Jurkat, Clone E6-1 (cell line): ENCODE measurements at regions not wholly inside any gene's neighbourhood (a gene's known extent, or its start where the extent isn't known, plus 50 kb on each side); places are given as distances from the start of the nearest gene placed in this dataset.

Source experiments
- DNase-seq: peaks from one replicate; pipeline ENCODE4 v3.0.0-alpha.2; 2011; ENCODE audit warnings: low read depth, low spot score
- H3K4me3 ChIP-seq: 2 replicates; pipeline ENCODE4 v1.5.1; 2011; ENCODE audit warnings: mild to moderate bottlenecking, low read length, control low read depth, moderate library complexity

- no peak for DNase-seq
- no peak overlapping the region for H3K4me3 ChIP-seq
Measured at GRCh38 chr16:51888534-51888933, 658.4 kb downstream of the TOX3 start.

- DNase-seq = no peak
- no peak overlapping the region for H3K4me3 ChIP-seq
Measured at GRCh38 chr16:51888016-51888415, 658.9 kb downstream of the TOX3 start.

DNA sequence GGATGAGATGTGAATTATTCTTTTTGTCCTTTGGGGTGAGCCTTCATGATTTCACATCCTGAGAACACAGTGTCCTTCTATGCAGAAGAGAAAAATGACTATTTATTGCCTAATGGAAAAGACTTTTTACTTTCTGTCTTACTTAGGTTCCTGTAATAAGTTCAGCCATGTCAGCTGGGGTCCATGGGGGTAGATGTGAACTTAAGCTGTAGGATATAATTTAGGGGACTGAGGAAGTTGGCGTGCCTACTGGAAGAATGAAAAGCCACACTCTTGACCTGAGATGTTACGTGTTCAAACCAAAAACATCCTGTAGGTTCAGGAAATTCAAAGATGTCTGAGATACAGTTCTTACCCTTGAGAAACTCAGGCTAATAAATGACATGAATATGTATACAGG lies 660.5 kb downstream of the TOX3 start:
- no peak overlapping the region for H3K4me3 ChIP-seq
- DNase-seq = no peak

DNA sequence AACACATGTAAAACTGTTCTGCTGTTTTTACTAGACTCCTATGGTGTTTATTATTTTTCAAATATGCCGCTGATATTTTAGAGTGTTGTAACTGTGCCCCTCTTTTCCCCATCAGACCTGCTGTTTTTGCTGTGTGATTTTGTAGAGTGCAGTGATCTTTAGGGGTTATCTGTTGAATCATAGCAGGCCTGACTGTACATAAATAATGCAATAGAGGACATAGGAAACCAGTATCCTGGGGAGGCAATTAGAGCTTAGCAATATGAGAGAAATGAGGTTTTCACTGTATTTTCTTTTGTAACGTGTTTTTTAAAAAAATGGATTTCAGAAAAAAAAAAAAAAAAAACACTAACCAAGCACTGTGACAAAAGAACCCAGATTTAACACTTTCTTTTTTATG lies 662.2 kb downstream of the TOX3 start:
- no peak for DNase-seq
- H3K4me3 ChIP-seq = no peak overlapping the region

- DNase-seq = no peak
- no peak overlapping the region for H3K4me3 ChIP-seq
Measured at GRCh38 chr16:51881731-51882130, 665.2 kb downstream of the TOX3 start.

DNA sequence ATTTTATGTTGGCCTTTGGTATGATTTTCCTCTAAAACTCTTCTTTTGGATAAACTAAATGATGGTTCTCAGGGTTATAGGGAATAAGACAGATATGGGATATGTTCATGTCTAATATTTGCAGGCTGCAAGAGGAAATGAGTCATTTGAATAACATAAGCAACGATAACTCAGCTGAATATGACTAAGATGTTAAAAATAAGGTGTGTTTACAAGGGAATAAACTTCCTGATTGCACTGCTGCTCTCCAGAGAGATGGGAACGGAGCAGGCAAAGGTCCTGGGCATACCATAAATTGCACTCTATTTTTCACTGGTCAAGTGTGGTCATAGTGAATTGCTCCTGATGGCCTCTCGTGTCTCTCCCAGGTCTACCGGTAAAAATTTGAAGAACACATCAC lies 666.2 kb downstream of the TOX3 start:
- no peak for DNase-seq
- no peak overlapping the region for H3K4me3 ChIP-seq

- DNase-seq = no peak
Measured at GRCh38 chr16:51877686-51878085, 669.3 kb downstream of the TOX3 start.

GRCh38 chr16:51876934-51877333 lies 670.0 kb downstream of the TOX3 start:
- no peak for DNase-seq
- H3K4me3 ChIP-seq = no peak overlapping the region

More at GRCh38 chr16:51877686-51878085, 669.3 kb downstream of the TOX3 start:
- no peak overlapping the region for H3K4me3 ChIP-seq

DNA sequence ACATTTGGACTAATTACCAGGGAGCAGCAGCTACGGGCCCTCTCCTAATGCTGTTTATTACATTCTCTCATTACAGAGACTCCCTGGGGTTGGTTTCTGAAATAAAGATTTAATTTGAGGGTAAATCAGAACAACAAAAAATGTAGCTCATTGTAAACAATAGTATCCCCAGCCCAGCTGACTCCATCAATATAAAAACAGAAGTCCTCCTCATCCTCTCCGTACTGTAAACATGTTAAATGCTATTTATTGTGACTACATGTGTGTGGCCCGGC lies 670.4 kb downstream of the TOX3 start:
- no peak for DNase-seq
- H3K4me3 ChIP-seq = no peak overlapping the region

GRCh38 chr16:51875834-51876600 lies 670.9 kb downstream of the TOX3 start:
- DNase-seq = no peak
- H3K4me3 ChIP-seq = no peak overlapping the region

DNA sequence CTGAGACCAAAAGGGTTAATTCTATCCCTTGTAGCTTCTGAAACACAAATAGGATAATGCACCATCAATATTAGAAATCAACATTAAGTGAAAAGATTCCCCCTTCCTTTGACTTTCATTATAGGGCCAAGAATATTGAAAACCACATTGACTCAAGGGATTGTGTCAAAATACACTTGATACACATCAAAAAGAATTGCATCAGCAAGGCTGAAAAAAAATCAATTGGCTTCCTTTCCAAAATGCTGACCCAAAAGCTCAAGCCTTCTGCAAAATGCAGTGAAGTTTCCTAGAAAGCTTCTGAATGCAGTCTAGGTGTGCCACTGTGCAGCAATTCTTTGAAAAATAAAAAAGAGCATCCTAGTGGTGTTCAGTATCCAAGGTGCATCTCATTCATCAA lies 674.4 kb downstream of the TOX3 start:
- no peak overlapping the region for H3K4me3 ChIP-seq
- no peak for DNase-seq

DNA sequence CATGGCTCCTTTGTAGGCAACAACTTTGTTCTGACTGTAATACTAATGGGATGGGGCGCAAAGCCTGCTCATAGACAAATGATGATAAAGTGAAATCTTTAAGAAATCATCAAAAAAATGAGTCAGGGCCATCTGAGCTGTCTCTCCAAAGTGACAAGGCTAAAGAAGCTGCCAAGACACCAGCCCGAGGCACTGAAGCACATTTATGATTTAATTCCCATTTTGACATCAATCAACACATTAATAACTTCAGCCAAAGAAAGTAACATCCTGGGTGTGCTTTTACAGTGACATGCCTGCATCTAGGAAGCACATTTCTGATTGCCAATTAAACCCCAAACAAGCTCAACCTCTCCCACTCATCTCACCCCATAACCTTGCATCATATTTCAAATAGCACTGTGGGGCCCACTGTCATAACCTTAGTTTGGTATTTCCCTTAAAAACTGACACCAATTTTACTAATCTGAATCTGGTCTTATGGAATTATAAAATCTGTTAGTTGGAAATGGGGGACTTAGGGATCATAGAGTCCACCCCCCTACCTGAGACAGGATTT lies 676.6 kb downstream of the TOX3 start:
- H3K4me3 ChIP-seq = no peak overlapping the region
- DNase-seq = no peak

DNA sequence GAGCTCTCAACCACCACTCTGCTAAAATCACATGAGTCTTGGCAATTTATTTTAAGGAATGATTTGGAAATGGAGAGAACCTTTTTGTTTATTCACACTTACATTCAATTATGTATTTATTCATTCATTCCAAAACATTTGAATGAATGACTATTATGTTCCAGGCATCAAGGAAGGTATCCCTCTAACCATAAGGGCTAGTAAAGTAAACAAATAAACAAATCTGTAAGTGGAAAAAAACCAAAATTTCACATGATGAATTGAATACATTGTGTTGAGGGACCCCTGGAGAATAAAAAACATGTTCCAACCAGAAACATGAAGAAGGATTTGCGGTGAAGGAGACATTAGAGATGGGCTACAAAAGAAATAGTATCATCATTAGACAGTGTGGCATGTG lies 677.8 kb downstream of the TOX3 start:
- H3K4me3 ChIP-seq = no peak overlapping the region

DNA sequence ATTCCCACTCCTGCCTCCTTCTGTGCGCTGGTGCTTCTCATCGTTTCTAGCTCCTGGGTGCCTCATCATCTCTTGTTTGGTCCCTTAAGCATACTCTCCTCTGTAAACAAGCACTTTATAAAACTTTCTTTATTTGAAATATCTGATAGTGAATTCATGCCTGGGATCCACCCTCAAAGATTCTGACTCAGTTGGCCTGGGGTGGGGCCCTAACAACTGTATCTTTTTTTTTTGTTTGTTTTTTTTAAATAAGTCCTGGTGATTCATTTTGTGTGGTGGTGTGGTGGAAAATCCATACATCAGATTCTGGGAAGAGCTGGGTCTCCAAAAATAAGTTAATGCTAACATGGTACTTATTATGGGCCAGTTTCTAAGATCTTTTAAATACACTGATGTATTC lies 678.3 kb downstream of the TOX3 start:
- no peak for DNase-seq
- H3K4me3 ChIP-seq = no peak overlapping the region

More for the DNA sequence above, 677.8 kb downstream of the TOX3 start:
- no peak for DNase-seq

GRCh38 chr16:51867386-51868065 lies 679.4 kb downstream of the TOX3 start:
- no peak for DNase-seq
- H3K4me3 ChIP-seq = no peak overlapping the region

GRCh38 chr16:51864575-51864974 lies 682.4 kb downstream of the TOX3 start:
- H3K4me3 ChIP-seq = no peak overlapping the region
- no peak for DNase-seq

DNA sequence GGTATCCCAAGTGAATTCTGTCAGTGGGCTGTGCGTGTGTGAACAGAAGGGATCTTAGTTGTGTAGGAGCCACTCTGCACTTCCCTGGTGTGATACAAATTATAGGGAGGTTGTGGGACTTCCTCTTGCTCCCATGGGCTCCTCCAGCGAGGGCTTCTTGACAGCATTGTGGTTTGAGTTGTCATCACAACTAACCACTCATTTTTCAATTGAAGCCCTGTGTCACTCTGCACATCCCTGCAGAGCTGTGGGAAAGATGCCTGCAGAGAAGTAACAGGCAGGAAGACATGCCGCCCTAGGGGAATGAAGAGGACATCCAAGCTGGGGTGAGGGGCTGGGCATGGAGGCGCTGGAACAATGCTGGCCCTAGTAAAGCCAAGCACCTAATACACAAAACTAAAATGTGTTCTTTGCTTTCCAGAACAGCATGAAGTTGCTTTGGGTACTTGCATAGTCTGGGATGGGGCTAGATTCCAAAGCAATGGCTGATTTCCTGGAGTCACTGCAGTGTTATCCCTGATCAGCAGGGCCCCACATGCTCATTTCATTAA lies 692.5 kb downstream of the TOX3 start:
- no peak overlapping the region for H3K4me3 ChIP-seq
- no peak for DNase-seq

GRCh38 chr16:51853586-51853985 lies 693.4 kb downstream of the TOX3 start:
- no peak overlapping the region for H3K4me3 ChIP-seq
- DNase-seq = no peak

DNA sequence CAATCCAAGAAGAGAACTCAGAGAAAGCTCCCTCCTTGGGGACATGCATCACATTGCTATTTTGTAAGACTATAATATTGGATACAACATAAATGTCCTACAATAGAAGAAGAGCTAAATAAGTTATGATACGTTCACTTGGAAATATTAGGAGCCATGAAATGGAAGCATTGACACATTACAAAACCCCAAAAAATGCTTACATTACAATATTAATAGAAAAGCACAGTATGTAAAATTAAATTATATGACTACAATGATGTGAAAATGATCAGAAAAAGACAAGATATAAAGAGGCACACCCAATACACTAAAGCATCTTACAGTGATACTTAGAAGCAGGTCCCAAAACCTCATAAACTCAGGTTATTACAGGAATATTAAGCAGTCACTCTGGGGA lies 694.1 kb downstream of the TOX3 start:
- DNase-seq = no peak
- H3K4me3 ChIP-seq = no peak overlapping the region

DNA sequence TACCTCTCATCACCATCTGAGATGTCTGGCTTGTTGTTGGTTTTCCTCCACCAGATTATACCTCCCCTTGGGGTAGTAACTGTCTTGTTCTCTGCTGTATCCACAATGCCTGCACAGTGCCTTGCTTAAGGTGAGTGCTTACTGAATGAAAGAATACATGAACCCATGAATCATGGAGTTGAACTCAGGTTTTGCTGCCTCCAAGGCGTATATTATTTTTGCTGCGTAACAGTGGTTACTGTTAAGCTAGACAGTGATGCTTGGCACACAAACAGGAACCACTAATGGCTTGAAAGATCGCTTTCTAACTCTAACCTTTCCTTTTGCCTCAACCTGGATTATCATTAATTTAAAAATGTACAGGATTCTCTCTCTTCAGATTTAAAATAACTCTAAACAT lies 695.8 kb downstream of the TOX3 start:
- no peak for DNase-seq

DNA sequence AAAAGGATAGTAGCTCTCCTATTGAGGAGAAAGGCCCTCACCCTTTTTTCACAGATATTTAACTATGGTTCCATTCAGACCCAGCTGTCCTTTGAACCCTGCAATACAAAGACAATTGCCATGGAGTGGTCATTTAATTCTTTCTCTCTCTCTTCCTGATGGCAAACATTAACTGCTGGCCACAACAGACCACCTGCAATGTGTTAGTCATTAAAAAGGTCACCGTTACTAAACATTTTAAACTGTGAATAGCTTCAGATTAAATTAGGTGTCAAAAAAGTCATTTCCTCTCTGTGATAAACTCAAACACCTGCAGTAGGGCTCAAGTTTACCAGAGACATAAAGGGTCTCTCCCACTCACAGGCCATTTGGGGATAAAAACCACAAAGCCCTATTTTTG lies 697.2 kb downstream of the TOX3 start:
- no peak overlapping the region for H3K4me3 ChIP-seq
- DNase-seq = no peak

More for the DNA sequence above, 695.8 kb downstream of the TOX3 start:
- no peak overlapping the region for H3K4me3 ChIP-seq
